ENCODE measurements at regions not wholly inside any gene's neighbourhood (a gene's known extent, or its start where the extent isn't known, plus 50 kb on each side); places are given as distances from the start of the nearest gene placed in this dataset.

GRCh38 chr1:29649189-29650040, 413.1 kb downstream of the PTPRU start:
- Histone ChIP-seq H2AFZ (ENCODE audit: low read depth) (no peak overlapping the region), H3K79me2 (ENCODE audit: insufficient read depth, low read depth) (no peaks in the 10 kb centered on the region), H3K4me3 (IDR thresholded peaks at IDR 0.05; ENCODE audit: insufficient read depth, low read depth, low read length) (no peak overlapping the region), H4K20me1 (ENCODE audit: insufficient read depth) (no peaks in the 10 kb centered on the region), H3K36me3 (ENCODE audit: insufficient read depth) (no peaks in the 10 kb centered on the region), H3K27me3 (ENCODE audit: insufficient read depth, low read depth) (peaks cover 6% of the 10 kb centered on the region; the same call in 1 of the 2 replicates), H3K4me1 (ENCODE audit: low read depth, poor library complexity, severe bottlenecking) (no peaks in the 10 kb centered on the region), H3K4me2 (no peak overlapping the region), H3K9ac (no peak overlapping the region), H3K27ac (no peak overlapping the region)
- TF ChIP-seq CTCF (conservative IDR thresholded peaks at IDR 0.05; ENCODE audit: low read depth, low read length), result no peak

- H3K9ac ChIP-seq, result no peak overlapping the region
- H2AFZ ChIP-seq (ENCODE audit: low read depth), result no peak overlapping the region
- H3K79me2 ChIP-seq (ENCODE audit: insufficient read depth, low read depth), result no peaks in the 10 kb centered on the region
- H4K20me1 ChIP-seq (ENCODE audit: insufficient read depth), result no peaks in the 10 kb centered on the region
- no peak overlapping the region for H3K4me3 ChIP-seq (IDR thresholded peaks at IDR 0.05; ENCODE audit: insufficient read depth, low read depth, low read length)
- no peaks in the 10 kb centered on the region for H3K4me1 ChIP-seq (ENCODE audit: low read depth, poor library complexity, severe bottlenecking)
- no peak overlapping the region for H3K27ac ChIP-seq
- H3K27me3 ChIP-seq (ENCODE audit: insufficient read depth, low read depth), result peaks cover 6% of the 10 kb centered on the region; the same call in 1 of the 2 replicates
- H3K4me2 ChIP-seq, result no peak overlapping the region
- no peak for TF ChIP-seq CTCF (conservative IDR thresholded peaks at IDR 0.05; ENCODE audit: low read depth, low read length)
- no peaks in the 10 kb centered on the region for H3K36me3 ChIP-seq (ENCODE audit: insufficient read depth)
Measured at GRCh38 chr1:29648798-29649188, 412.5 kb downstream of the PTPRU start.

GRCh38 chr1:29648026-29648425, 411.7 kb downstream of the PTPRU start:
- no peaks in the 10 kb centered on the region for H4K20me1 ChIP-seq (ENCODE audit: insufficient read depth)
- H3K4me3 ChIP-seq (IDR thresholded peaks at IDR 0.05; ENCODE audit: insufficient read depth, low read depth, low read length), result no peak overlapping the region
- H3K4me2 ChIP-seq, result no peak overlapping the region
- H3K27me3 ChIP-seq (ENCODE audit: insufficient read depth, low read depth), result peaks cover 6% of the 10 kb centered on the region; the same call in 1 of the 2 replicates
- H3K9ac ChIP-seq, result no peak overlapping the region
- no peaks in the 10 kb centered on the region for H3K79me2 ChIP-seq (ENCODE audit: insufficient read depth, low read depth)
- H3K27ac ChIP-seq, result no peak overlapping the region
- H2AFZ ChIP-seq (ENCODE audit: low read depth), result no peak overlapping the region
- no peaks in the 10 kb centered on the region for H3K36me3 ChIP-seq (ENCODE audit: insufficient read depth)
- H3K4me1 ChIP-seq (ENCODE audit: low read depth, poor library complexity, severe bottlenecking), result no peaks in the 10 kb centered on the region
- no peak for TF ChIP-seq CTCF (conservative IDR thresholded peaks at IDR 0.05; ENCODE audit: low read depth, low read length)

- no peaks in the 10 kb centered on the region for H3K79me2 ChIP-seq (ENCODE audit: insufficient read depth, low read depth)
Measured at GRCh38 chr1:29647581-29647980, 411.3 kb downstream of the PTPRU start.

More at GRCh38 chr1:29647581-29647980, 411.3 kb downstream of the PTPRU start:
- no peak overlapping the region for H3K9ac ChIP-seq
- no peak overlapping the region for H3K4me3 ChIP-seq (IDR thresholded peaks at IDR 0.05; ENCODE audit: insufficient read depth, low read depth, low read length)
- H3K4me2 ChIP-seq, result no peak overlapping the region
- no peak for TF ChIP-seq CTCF (conservative IDR thresholded peaks at IDR 0.05; ENCODE audit: low read depth, low read length)
- peaks cover 6% of the 10 kb centered on the region; the same call in 1 of the 2 replicates for H3K27me3 ChIP-seq (ENCODE audit: insufficient read depth, low read depth)
- no peaks in the 10 kb centered on the region for H3K36me3 ChIP-seq (ENCODE audit: insufficient read depth)
- no peak overlapping the region for H2AFZ ChIP-seq (ENCODE audit: low read depth)
- no peak overlapping the region for H3K27ac ChIP-seq
- H4K20me1 ChIP-seq (ENCODE audit: insufficient read depth), result no peaks in the 10 kb centered on the region
- H3K4me1 ChIP-seq (ENCODE audit: low read depth, poor library complexity, severe bottlenecking), result no peaks in the 10 kb centered on the region

Measured in KMS-11 (cell line).